OCI-LY3 (cell line): ENCODE measurements at regions not wholly inside any gene's neighbourhood (a gene's known extent, or its start where the extent isn't known, plus 50 kb on each side); places are given as distances from the start of the nearest gene placed in this dataset.

Experiments used
- CTCF ChIP-seq: fragments of 200-600, 300-600 bp; sonication (generic); IDR thresholded peaks from 2 replicates; pipeline ENCODE4 v1.5.1; 2014; ENCODE audit warnings: antibody characterized with exemption, low read length, low read depth
- EZH2phosphoT487 ChIP-seq: fragments of 200-600 bp; shearing (Covaris generic); IDR thresholded peaks from 2 replicates; pipeline ENCODE4 v1.6.1; 2018; ENCODE audit warnings: antibody characterized with exemption, mixed run types, low read depth

GRCh38 chr10:4586776-4587175 lies 239.2 kb upstream of the AKR1E2 start:
- TF ChIP-seq CTCF = no peak
- no peak for TF ChIP-seq EZH2phosphoT487
